ENCODE measurements at regions not wholly inside any gene's neighbourhood (a gene's known extent, or its start where the extent isn't known, plus 50 kb on each side); places are given as distances from the start of the nearest gene placed in this dataset.

DNA sequence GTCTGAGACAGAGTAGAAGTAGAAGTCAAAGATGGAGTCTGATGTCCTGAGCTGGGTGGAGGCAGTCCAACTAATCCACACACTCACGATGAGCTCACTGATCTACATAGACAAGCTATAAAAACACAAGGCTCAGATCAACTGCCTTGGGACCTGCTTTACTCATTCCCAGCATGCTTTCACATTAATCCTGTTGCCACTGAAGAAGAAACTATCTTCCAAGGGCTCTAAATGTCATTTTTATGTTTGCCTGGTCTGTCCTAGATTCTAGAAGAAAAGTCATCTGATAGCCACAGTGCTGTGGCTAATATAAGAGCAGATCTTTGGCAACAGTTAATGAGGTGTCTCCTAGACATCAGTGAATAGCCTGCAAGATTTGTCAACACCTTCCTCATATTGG lies 522.7 kb downstream of the NUF2 start:
- TF ChIP-seq, protein P1, sequence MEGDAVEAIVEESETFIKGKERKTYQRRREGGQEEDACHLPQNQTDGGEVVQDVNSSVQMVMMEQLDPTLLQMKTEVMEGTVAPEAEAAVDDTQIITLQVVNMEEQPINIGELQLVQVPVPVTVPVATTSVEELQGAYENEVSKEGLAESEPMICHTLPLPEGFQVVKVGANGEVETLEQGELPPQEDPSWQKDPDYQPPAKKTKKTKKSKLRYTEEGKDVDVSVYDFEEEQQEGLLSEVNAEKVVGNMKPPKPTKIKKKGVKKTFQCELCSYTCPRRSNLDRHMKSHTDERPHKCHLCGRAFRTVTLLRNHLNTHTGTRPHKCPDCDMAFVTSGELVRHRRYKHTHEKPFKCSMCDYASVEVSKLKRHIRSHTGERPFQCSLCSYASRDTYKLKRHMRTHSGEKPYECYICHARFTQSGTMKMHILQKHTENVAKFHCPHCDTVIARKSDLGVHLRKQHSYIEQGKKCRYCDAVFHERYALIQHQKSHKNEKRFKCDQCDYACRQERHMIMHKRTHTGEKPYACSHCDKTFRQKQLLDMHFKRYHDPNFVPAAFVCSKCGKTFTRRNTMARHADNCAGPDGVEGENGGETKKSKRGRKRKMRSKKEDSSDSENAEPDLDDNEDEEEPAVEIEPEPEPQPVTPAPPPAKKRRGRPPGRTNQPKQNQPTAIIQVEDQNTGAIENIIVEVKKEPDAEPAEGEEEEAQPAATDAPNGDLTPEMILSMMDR (IDR thresholded peaks at IDR 0.05): no peak
- TF ChIP-seq ZFX (IDR thresholded peaks at IDR 0.05; ENCODE audit: borderline replicate concordance): no peak

All from 22Rv1 (cell line).